H1 (cell line): ENCODE measurements at regions not wholly inside any gene's neighbourhood (a gene's known extent, or its start where the extent isn't known, plus 50 kb on each side); places are given as distances from the start of the nearest gene placed in this dataset.

Experiments
- EP300 ChIP-seq, 2 experiments: IDR thresholded peaks; 1 replicate in 1 of 2; 2 replicates in 1 of 2; pipeline ENCODE4 v1.6.1; 2011 to 2012; ENCODE audit warnings: low read depth in 2 of 2, low read length in 2 of 2, mild to moderate bottlenecking in 2 of 2, borderline replicate concordance in 1 of 2, inconsistent platforms in 1 of 2, moderate library complexity in 1 of 2
- RFX5 ChIP-seq: IDR thresholded peaks from 2 replicates; pipeline ENCODE4 v1.6.1; 2011; ENCODE audit warnings: low read depth, low read length, improper control_type of control experiment, borderline replicate concordance
- SP2 ChIP-seq: IDR thresholded peaks from 2 replicates; pipeline ENCODE4 v1.6.1; 2012; ENCODE audit warnings: mild to moderate bottlenecking, low read length, inconsistent platforms
- TAF7 ChIP-seq: optimal IDR thresholded peaks from 2 replicates; pipeline ENCODE3; 2011; ENCODE audit warnings: low read depth, mild to moderate bottlenecking, inconsistent platforms, low read length, moderate library complexity, borderline replicate concordance

DNA sequence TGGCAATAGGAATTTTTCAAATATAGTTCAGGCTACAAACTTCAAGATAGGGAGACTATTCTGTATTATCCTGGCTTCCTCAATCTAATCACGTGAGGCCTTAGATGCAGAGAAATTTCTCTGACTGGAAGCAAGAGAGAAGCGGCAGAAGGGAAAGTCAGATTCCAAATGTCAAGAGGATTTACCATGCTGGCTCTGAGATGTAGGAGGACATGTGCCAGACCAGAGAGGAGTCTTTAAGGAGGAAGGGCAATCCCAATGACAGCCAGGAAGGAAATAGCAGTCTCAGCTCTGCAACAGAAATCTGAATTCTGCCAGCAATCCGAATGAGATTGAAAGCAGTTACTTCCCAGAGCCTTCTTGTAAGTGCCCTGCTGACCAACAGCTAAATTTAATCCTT is 57.4 kb downstream of the NUTM2E start (continued):
- TF ChIP-seq TAF7, result no peak
- TF ChIP-seq RFX5, result no peak
- no peak for TF ChIP-seq SP2
- TF ChIP-seq EP300 (IDR thresholded peaks at IDR 0.05; ENCODE audit: borderline replicate concordance in 1 of 2, low read depth in 2 of 2, low read length in 2 of 2), result no peak
